CD4-positive, alpha-beta T cell (primary cell): ENCODE measurements at regions not wholly inside any gene's neighbourhood (a gene's known extent, or its start where the extent isn't known, plus 50 kb on each side); places are given as distances from the start of the nearest gene placed in this dataset.

Experiments used
- ATAC-seq: fragments of 200-7000 bp; cut with Tn5 transposase; one replicate; pipeline ENCODE4 v1.10.0; 2022; ENCODE audit warnings: mild to moderate bottlenecking; ENCODE audit not compliant: poor library complexity
- CTCF ChIA-PET: fragments of 350-600 bp; sonication (Branson Sonifier 250); formaldehyde crosslinking; loops from one replicate; lab custom pipeline; 2021; ENCODE audit warnings: antibody characterized with exemption, inconsistent platforms; lab: Charles Lee
- POLR2A ChIA-PET: fragments of 350-600 bp; sonication (Branson Sonifier 250); formaldehyde crosslinking; loops from one replicate; lab custom pipeline; 2021; ENCODE audit warnings: antibody characterized with exemption, inconsistent platforms; lab: Charles Lee
- DNase-seq, 14 experiments: peaks; one replicate each; pipeline ENCODE4 v3.0.0-alpha.2; 2013 to 2020; ENCODE audit warnings: mixed read lengths in 2 of 14
- H3K27ac ChIP-seq, 2 donors: one replicate each; pipeline versions ENCODE4 v1.5.1 to v1.7.0; 2013; ENCODE audit warnings: low read length in 2 of 2, low read depth in 1 of 2, mild to moderate bottlenecking in 1 of 2
- H3K27me3 ChIP-seq, 2 experiments: 1 replicate in 1 of 2; 2 replicates in 1 of 2; pipeline versions ENCODE4 v1.6.1 to v1.7.0; 2013; ENCODE audit warnings: low read length in 2 of 2, control low read depth in 1 of 2, mild to moderate bottlenecking in 1 of 2, moderate library complexity in 1 of 2; ENCODE audit not compliant: insufficient read depth in 2 of 2, control insufficient read depth in 1 of 2
- H3K36me3 ChIP-seq: one replicate; pipeline ENCODE4 v1.6.1; 2013; ENCODE audit warnings: low read length, control low read depth; ENCODE audit not compliant: insufficient read depth
- H3K4me1 ChIP-seq: one replicate; pipeline ENCODE4 v1.6.1; 2013; ENCODE audit warnings: low read length, control low read depth; ENCODE audit not compliant: insufficient read depth
- H3K4me3 ChIP-seq: one replicate; pipeline ENCODE4 v1.5.1; 2013; ENCODE audit warnings: mild to moderate bottlenecking, low read length, moderate library complexity
- H3K9me3 ChIP-seq, 2 experiments: 1 replicate in 1 of 2; 2 replicates in 1 of 2; pipeline versions ENCODE4 v1.6.1 to v1.7.0; 2013; ENCODE audit warnings: low read length in 2 of 2, mild to moderate bottlenecking in 2 of 2, control low read depth in 1 of 2, moderate library complexity in 1 of 2; ENCODE audit not compliant: control insufficient read depth in 1 of 2, insufficient read depth in 1 of 2
- H3K27ac Mint-ChIP-seq: one replicate; pipeline ENCODE4 v1.8.0; 2020; ENCODE audit warnings: mixed read lengths
- H3K27me3 Mint-ChIP-seq: one replicate; pipeline ENCODE4 v1.8.0; 2021; ENCODE audit warnings: mixed read lengths
- H3K36me3 Mint-ChIP-seq: one replicate; pipeline ENCODE4 v1.8.0; 2021; ENCODE audit warnings: low read depth, mixed read lengths
- H3K4me1 Mint-ChIP-seq: one replicate; pipeline ENCODE4 v1.8.0; 2021; ENCODE audit warnings: low read depth, mixed read lengths
- H3K4me3 Mint-ChIP-seq: one replicate; pipeline ENCODE4 v1.8.0; 2020; ENCODE audit warnings: mild to moderate bottlenecking, mixed read lengths
- H3K9me3 Mint-ChIP-seq: one replicate; pipeline ENCODE4 v1.8.0; 2020; ENCODE audit warnings: mixed read lengths
- CTCF ChIP-seq: fragments of 200-600 bp; IDR thresholded peaks from one replicate; pipeline ENCODE4 v1.8.0; 2022; ENCODE audit warnings: antibody characterized with exemption, mild to moderate bottlenecking
- intact Hi-C, 2 experiments: fragments of 100-400 bp; cut with DNase I in 1 of 2; cut with micrococcal nuclease in 1 of 2; formaldehyde crosslinking; loops; one replicate each; pipeline versions ENCODE4 v1.15.1 to v1.9.0; 2023 to 2025; cut with DNase I, micrococcal nuclease

DNA sequence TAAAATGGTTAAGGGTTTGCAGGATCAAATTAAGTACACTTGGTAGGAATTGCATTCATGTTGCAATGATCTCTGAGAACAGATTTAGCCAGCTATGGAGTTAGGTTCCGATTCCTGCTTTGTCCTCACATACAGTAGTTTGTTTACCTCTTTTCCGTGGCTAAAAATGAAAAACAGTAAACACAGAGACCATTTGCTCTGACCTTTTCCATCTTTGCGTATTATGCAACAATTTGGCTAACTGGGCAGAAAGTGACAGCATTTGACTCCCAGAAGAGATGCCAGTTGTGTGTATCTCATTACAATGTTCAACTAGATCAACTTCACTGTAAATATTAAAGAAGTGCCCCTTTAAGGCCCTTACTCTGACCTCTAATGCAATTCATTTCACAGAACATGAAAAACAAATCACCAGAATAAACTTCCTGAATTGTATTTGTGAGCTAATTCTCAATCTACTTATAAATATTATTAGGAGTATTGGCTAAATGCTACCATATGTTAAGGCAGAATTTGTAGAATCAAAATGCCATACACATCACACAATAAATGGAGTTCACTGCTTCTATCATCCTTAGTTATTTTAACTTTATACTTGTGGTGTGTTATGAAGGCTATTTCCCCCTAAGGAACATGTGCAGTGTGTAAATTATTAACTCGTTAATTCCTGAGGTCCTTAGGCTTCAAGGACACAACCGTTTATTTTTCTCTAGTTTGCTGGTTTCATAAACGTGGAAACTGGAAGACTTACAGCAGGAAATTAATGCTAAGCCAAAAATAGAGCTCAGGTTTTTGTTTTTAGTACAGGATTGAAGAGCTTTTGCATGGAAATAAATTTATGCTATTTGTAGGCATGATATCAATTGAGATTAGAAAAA, 380.7 kb upstream of the CITED2 start:
- Mint-ChIP-seq H3K4me1 (no peaks in the 10 kb centered on the region), H3K27me3 (no peaks in the 10 kb centered on the region), H3K36me3 (no peaks in the 10 kb centered on the region), H3K27ac (no peak overlapping the region), H3K9me3 (no peaks in the 10 kb centered on the region), H3K4me3 (no peak overlapping the region)
- no peak for TF ChIP-seq CTCF
- Histone ChIP-seq H3K4me1 (no peaks in the 10 kb centered on the region), H3K36me3 (no peaks in the 10 kb centered on the region), H3K27ac (no peak overlapping the region), H3K9me3 (no peaks in the 10 kb centered on the region), H3K4me3 (no peak overlapping the region), H3K27me3 (no peaks in the 10 kb centered on the region)
- ChIA-PET POLR2A (no interaction called here), CTCF (interaction anchor here (0.6 to 0.7 kb wide), 2 partner anchors 337 to 1809 kb away, joined by 3 to 4 read pairs; no protein-coding TSS in a partner anchor)
- DNase-seq (no peak), ATAC-seq (no peak)
- intact Hi-C loops, result no loop called here

- Histone ChIP-seq H3K9me3 (no peaks in the 10 kb centered on the region), H3K27me3 (no peaks in the 10 kb centered on the region), H3K4me3 (no peak overlapping the region), H3K27ac (no peak overlapping the region), H3K36me3 (no peaks in the 10 kb centered on the region), H3K4me1 (no peaks in the 10 kb centered on the region)
- CTCF ChIA-PET, result no interaction called here
- no peak for ATAC-seq
- POLR2A ChIA-PET, result no interaction called here
- H3K4me1 Mint-ChIP-seq, result no peaks in the 10 kb centered on the region
- DNase-seq, result no peak
- H3K9me3 Mint-ChIP-seq, result no peaks in the 10 kb centered on the region
- no peak overlapping the region for H3K4me3 Mint-ChIP-seq
- intact Hi-C loops, result no loop called here
- no peak overlapping the region for H3K27ac Mint-ChIP-seq
- no peaks in the 10 kb centered on the region for H3K27me3 Mint-ChIP-seq
- no peak for TF ChIP-seq CTCF
- no peaks in the 10 kb centered on the region for H3K36me3 Mint-ChIP-seq
Measured at GRCh38 chr6:139753198-139753861, 378.9 kb upstream of the CITED2 start.

GRCh38 chr6:139752086-139752485, 377.6 kb upstream of the CITED2 start:
- DNase-seq, result no peak
- Histone ChIP-seq H3K4me1 (no peaks in the 10 kb centered on the region), H3K9me3 (no peaks in the 10 kb centered on the region), H3K36me3 (no peaks in the 10 kb centered on the region), H3K27ac (no peak overlapping the region), H3K27me3 (no peaks in the 10 kb centered on the region), H3K4me3 (no peak overlapping the region)
- Mint-ChIP-seq H3K4me3 (no peak overlapping the region), H3K4me1 (no peaks in the 10 kb centered on the region), H3K9me3 (no peaks in the 10 kb centered on the region), H3K27me3 (no peaks in the 10 kb centered on the region), H3K36me3 (no peaks in the 10 kb centered on the region), H3K27ac (no peak overlapping the region)
- no peak for TF ChIP-seq CTCF
- ChIA-PET CTCF (no interaction called here), POLR2A (no interaction called here)
- intact Hi-C loops, result no loop called here
- ATAC-seq, result no peak
